ENCODE measurements at regions not wholly inside any gene's neighbourhood (a gene's known extent, or its start where the extent isn't known, plus 50 kb on each side); places are given as distances from the start of the nearest gene placed in this dataset.
"Not testable (repeated sequence)": the region's sequence is repeated elsewhere in the genome, so short reads cannot be mapped to it uniquely, and the experiment has no call there.

DNA sequence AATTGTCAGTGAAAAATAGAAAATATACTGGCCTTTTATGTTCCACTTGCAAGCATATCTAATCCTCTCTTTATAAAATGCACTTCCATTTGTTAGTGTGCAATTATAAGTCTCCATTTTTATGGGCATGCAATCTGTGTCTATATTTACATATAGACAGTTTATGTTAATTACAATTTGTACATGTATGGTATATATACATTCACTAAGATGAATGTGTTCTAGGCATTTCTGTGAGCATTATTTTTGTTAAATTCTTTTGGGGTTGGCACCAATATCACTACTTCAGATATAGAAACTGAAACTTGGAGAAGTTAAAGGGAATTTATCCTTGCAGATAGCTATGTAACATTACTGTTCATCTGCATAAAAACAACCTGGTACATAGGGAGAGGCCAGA, 470.8 kb upstream of the LMO3 start:
- no peak for DNase-seq

DNA sequence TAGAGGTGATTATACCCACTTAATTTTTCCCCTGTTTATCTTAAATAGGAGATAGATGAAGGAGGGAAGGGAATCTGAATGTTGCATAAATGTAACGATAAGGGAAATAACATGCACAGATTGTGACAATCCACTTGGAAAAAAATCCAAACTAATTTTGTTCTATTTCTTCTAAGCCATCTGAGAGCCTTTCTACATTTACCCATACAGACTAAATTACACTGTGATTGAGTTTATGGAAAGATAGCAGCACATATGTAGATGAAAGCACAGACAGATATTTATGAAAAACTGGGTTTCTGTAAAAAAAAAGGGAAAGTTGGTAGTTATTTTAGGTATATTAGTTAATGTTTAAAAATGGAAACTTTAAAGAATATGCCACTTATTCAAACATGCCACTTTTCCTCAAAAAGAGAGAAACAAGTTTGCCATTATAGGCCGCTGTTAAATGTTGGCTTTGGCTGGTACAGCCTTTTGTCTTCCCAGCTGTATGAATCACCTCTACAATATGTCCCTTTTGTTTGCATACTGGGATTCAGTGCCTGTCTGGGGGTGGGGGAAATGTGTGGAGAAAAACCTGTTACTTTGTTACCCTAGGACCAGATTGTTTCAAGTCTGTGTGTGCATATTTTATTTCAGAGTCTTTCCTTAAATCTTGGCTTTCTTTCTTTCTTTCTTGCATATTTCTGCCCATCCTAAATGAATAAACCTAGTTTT, 470.2 kb upstream of the LMO3 start:
- DNase-seq: no peak

- DNase-seq: no peak
These were observed 458.9 kb upstream of the LMO3 start for GRCh38 chr12:17064834-17065233.

GRCh38 chr12:17062267-17063036, 456.5 kb upstream of the LMO3 start:
- no peak for DNase-seq

- no peak for DNase-seq
These were observed 454.3 kb upstream of the LMO3 start for GRCh38 chr12:17060260-17060659.

DNA sequence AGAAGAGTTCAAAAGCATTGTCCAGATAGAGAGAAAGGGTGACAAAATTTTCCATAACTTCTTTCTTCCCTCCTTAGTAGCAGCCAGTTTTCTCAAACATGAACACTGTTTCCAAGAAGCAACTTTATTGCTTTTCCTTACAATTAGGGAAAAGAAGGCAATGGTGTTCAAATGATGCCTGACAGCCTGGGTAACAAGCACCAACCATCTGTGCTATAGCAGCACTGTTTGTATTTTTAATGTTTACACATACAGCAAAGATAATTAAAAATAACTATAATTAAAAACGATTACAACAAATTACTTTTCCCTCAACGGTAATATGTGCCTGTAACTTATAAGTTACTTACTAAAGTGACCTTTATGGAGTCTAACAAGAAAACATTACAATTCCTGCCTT, 450.6 kb upstream of the LMO3 start:
- no peak for DNase-seq

DNA sequence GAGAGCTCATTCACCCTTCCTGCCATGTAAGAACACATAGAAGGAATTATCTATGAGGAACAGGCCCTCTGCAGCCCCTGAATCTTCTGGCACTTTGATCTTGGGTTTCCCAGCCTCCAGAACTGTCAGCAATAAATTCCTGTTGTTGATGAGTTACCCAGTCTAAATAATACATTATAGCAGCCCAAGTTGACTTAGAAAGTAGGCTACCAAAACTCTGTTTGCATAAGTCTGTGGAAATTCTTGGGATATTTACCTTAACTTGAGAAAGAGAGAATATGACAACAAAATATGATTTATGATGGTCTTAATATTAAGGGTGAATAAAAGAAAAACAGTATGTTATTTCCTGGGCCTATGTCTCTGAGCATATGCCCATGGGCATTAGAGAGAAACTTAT, 433.0 kb upstream of the LMO3 start:
- DNase-seq: no peak

DNA sequence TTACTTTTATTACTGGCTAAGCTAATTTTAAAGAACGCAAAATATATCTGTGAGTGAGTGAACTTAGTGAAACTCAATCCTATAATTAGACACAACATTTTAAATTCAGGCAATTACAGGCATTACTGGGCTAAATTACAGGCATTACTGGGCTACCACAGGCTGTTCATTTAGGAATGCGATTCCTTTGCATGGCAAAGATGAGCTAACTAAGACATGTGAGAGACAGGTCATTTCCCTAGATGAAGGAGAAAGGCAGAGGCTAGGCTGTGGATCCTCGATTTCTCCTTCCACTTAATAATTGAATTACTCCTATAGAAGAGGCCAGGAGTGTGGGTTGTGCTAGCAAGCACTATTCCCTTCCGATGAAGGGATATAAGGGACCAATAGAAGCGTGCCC, 429.4 kb upstream of the LMO3 start:
- no peak for DNase-seq

- no peak for DNase-seq
These were observed 424.4 kb upstream of the LMO3 start for GRCh38 chr12:17030338-17030737.

DNA sequence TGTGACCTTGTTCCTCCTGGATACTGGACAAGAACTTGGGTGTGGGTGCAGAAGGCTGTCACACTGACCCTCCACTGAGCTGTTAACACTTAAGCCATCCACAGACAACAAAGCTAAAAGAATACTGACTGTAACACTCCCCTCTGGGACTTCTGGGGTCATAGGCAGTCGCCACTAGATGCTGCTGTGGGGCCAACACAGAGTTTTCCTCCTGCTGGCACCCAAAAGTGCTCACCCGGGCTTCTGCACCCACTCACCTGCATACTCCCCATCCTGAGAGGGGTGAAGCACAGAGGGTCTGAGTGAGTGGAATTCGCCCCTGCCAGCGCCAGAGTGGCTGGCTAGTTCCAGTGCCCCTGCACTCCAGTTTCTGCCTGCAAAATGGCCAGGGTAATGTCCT, 422.4 kb upstream of the LMO3 start:
- DNase-seq: no peak

GRCh38 chr12:17025424-17025823, 419.5 kb upstream of the LMO3 start:
- not testable (repeated sequence) for DNase-seq

DNA sequence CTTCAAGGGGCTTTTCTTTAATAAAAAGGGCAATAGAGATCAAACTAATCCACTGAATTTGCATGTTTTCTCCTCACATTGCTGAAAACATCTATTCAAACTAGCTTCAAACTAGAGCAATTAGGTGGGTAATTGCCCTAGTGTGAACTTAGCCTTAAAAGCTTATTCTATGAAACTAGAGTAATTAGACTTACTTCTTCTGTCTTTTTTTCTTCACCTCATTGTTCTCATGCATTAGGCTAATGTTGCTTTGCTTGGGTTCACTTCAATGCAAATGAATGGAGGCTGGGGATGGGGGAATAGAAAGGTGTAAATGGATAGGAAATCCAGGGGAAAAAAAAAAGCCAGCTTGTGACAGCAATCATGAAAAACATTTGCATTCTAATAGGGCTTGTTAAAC, 414.8 kb upstream of the LMO3 start:
- DNase-seq: no peak

DNA sequence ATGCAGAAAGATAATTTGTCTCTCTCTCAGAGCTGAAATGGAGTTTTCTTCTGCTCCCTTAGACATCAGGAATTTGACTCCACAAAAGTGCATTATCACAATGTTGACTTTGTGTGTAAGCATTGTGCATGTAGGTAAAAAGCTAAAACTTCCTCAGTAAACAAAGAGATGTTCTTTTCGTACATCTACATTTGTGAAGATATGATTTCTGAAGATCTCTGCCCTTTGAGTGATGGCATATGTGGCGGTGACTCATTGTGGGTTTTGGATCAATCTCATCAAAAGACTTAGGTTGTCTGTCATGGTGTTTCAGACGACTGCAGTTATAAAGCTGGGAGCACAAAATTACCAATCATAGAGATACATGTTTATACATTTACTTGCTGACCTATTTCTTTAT, 411.4 kb upstream of the LMO3 start:
- no peak for DNase-seq

GRCh38 chr12:17016116-17016864, 410.3 kb upstream of the LMO3 start:
- no peak for DNase-seq

DNA sequence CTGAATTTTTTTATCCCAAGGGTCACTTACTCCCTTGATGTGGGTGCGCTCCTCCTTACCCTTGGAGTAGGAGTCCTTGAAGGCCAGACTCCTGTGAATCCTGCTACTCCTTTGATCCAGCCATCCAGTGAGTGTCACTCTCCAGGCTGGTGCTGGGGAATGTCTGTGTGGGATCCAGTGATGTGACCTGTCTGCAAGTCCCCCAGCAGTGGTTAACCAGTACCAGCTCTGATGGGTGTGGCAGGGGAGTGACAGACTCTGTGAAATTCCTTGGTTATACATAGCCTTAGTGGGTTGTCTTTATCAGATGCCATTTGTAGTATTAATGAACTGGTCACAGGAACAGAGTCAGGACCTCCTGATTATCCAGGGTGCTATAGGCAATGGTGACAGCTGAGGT, 409.5 kb upstream of the LMO3 start:
- no peak for DNase-seq

- DNase-seq: not testable (repeated sequence)
These were observed 401.6 kb upstream of the LMO3 start for GRCh38 chr12:17007442-17008040.

DNA sequence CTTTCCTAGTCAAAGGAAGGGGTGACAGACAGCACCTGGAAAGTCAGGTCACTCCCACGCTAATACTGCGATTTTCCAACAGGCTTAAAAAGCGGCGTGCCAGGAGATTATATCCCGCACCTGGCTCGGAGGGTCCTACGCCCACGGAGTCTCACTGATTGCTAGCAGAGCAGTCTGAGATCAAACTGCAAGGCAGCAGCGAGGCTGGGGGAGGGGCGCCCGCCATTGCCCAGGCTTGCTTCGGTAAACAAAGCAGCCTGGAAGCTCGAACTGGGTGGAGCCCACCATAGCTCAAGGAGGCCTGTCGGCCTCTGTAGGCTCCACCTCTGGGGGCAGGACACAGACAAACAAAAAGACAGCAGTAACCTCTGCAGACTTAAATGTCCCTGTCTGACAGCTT, 392.6 kb upstream of the LMO3 start:
- DNase-seq: not testable (repeated sequence)

GRCh38 chr12:16984484-16984883, 378.5 kb upstream of the LMO3 start:
- DNase-seq: no peak

GRCh38 chr12:16972923-16973770, 367.2 kb upstream of the LMO3 start:
- DNase-seq: no peak

GRCh38 chr12:16962889-16963288, 356.9 kb upstream of the LMO3 start:
- no peak for DNase-seq

GRCh38 chr12:16955083-16955657, 349.2 kb upstream of the LMO3 start:
- DNase-seq: no peak

Measured in NCI-H524 treated with DMSO at 0.1 percent for 48 hours (cell line).